ENCODE measurements at regions not wholly inside any gene's neighbourhood (a gene's known extent, or its start where the extent isn't known, plus 50 kb on each side); places are given as distances from the start of the nearest gene placed in this dataset.

- Mint-ChIP-seq H3K27ac (no peak overlapping the region), H3K27me3 (no peaks in the 10 kb centered on the region), H3K36me3 (ENCODE audit: low read depth) (no peaks in the 10 kb centered on the region), H3K4me1 (ENCODE audit: low read depth) (no peaks in the 10 kb centered on the region), H3K4me3 (no peak overlapping the region), H3K9me3 (no peaks in the 10 kb centered on the region)
- Histone ChIP-seq H3K27me3 (ENCODE audit: control insufficient read depth in 1 of 2, insufficient read depth in 2 of 2, low read length in 2 of 2) (no peaks in the 10 kb centered on the region), H3K4me1 (ENCODE audit: insufficient read depth, low read length) (no peaks in the 10 kb centered on the region), H3K4me3 (ENCODE audit: low read length) (no peak overlapping the region), H3K36me3 (ENCODE audit: insufficient read depth, low read length) (no peaks in the 10 kb centered on the region), H3K27ac (ENCODE audit: low read depth in 1 of 2, low read length in 2 of 2) (no peak overlapping the region), H3K9me3 (ENCODE audit: control insufficient read depth in 1 of 2, insufficient read depth in 1 of 2, low read length in 2 of 2) (no peaks in the 10 kb centered on the region)
- ATAC-seq (ENCODE audit: poor library complexity) (no peak), DNase-seq (no peak)
- CTCF ChIA-PET = no interaction called here
- TF ChIP-seq, protein P1, sequence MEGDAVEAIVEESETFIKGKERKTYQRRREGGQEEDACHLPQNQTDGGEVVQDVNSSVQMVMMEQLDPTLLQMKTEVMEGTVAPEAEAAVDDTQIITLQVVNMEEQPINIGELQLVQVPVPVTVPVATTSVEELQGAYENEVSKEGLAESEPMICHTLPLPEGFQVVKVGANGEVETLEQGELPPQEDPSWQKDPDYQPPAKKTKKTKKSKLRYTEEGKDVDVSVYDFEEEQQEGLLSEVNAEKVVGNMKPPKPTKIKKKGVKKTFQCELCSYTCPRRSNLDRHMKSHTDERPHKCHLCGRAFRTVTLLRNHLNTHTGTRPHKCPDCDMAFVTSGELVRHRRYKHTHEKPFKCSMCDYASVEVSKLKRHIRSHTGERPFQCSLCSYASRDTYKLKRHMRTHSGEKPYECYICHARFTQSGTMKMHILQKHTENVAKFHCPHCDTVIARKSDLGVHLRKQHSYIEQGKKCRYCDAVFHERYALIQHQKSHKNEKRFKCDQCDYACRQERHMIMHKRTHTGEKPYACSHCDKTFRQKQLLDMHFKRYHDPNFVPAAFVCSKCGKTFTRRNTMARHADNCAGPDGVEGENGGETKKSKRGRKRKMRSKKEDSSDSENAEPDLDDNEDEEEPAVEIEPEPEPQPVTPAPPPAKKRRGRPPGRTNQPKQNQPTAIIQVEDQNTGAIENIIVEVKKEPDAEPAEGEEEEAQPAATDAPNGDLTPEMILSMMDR (IDR thresholded peaks at IDR 0.05) = no peak
- intact Hi-C loops (cut with DNase I, micrococcal nuclease) = no loop called here
- POLR2A ChIA-PET = no interaction called here
Observed at GRCh38 chrY:16608679-16609078, 1271.3 kb downstream of the CDY2B start.

- Mint-ChIP-seq H3K4me1 (ENCODE audit: low read depth) (no peaks in the 10 kb centered on the region), H3K27me3 (no peaks in the 10 kb centered on the region), H3K36me3 (ENCODE audit: low read depth) (no peaks in the 10 kb centered on the region), H3K9me3 (no peaks in the 10 kb centered on the region), H3K27ac (no peak overlapping the region), H3K4me3 (no peak overlapping the region)
- Histone ChIP-seq H3K27me3 (ENCODE audit: control insufficient read depth in 1 of 2, insufficient read depth in 2 of 2, low read length in 2 of 2) (no peaks in the 10 kb centered on the region), H3K36me3 (ENCODE audit: insufficient read depth, low read length) (no peaks in the 10 kb centered on the region), H3K27ac (ENCODE audit: low read depth in 1 of 2, low read length in 2 of 2) (no peak overlapping the region), H3K4me3 (ENCODE audit: low read length) (no peak overlapping the region), H3K9me3 (ENCODE audit: control insufficient read depth in 1 of 2, insufficient read depth in 1 of 2, low read length in 2 of 2) (no peaks in the 10 kb centered on the region), H3K4me1 (ENCODE audit: insufficient read depth, low read length) (no peaks in the 10 kb centered on the region)
- intact Hi-C loops (cut with DNase I, micrococcal nuclease) = no loop called here
- ChIA-PET POLR2A (no interaction called here), CTCF (no interaction called here)
- no peak for DNase-seq
- TF ChIP-seq, protein P1 (IDR thresholded peaks at IDR 0.05) = no peak
- ATAC-seq (ENCODE audit: poor library complexity) = no peak
Observed at GRCh38 chrY:16602146-16602545, 1277.9 kb downstream of the CDY2B start.

DNA sequence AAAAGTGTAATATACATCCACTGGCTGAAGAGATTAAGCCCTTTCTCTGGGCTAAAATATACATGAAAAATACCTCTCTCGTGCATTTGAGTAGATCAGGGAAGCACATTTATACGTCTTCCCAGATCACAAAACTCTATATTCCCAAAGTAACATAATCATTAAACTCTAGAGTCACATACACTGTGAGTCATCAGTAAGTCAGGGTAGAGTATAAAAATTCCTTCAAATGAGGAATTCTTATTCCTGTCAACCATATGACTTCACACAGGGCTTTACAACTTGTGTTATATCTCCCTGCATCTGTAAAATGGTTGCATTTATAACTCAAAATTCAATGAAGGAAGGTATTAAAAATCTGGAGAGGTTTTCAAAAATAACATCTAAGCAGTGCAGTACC, 1278.4 kb downstream of the CDY2B start:
- no peaks in the 10 kb centered on the region for H3K9me3 Mint-ChIP-seq
- CTCF ChIA-PET = no interaction called here

More for the DNA sequence above, 1278.4 kb downstream of the CDY2B start:
- Histone ChIP-seq H3K36me3 (ENCODE audit: insufficient read depth, low read length) (no peaks in the 10 kb centered on the region), H3K4me3 (ENCODE audit: low read length) (no peak overlapping the region), H3K27ac (ENCODE audit: low read depth in 1 of 2, low read length in 2 of 2) (no peak overlapping the region), H3K4me1 (ENCODE audit: insufficient read depth, low read length) (no peaks in the 10 kb centered on the region), H3K9me3 (ENCODE audit: control insufficient read depth in 1 of 2, insufficient read depth in 1 of 2, low read length in 2 of 2) (no peaks in the 10 kb centered on the region), H3K27me3 (ENCODE audit: control insufficient read depth in 1 of 2, insufficient read depth in 2 of 2, low read length in 2 of 2) (no peaks in the 10 kb centered on the region)
- TF ChIP-seq, protein P1 (IDR thresholded peaks at IDR 0.05) = no peak
- POLR2A ChIA-PET = no interaction called here
- ATAC-seq (ENCODE audit: poor library complexity) (no peak), DNase-seq (no peak)
- no peaks in the 10 kb centered on the region for H3K27me3 Mint-ChIP-seq
- H3K36me3 Mint-ChIP-seq (ENCODE audit: low read depth) = no peaks in the 10 kb centered on the region
- intact Hi-C loops (cut with DNase I, micrococcal nuclease) = no loop called here
- no peaks in the 10 kb centered on the region for H3K4me1 Mint-ChIP-seq (ENCODE audit: low read depth)
- H3K4me3 Mint-ChIP-seq = no peak overlapping the region
- no peak overlapping the region for H3K27ac Mint-ChIP-seq

All from CD4-positive, alpha-beta T cell (primary cell).